Effector CD8-positive, alpha-beta T cell (primary cell): ENCODE measurements at regions not wholly inside any gene's neighbourhood (a gene's known extent, or its start where the extent isn't known, plus 50 kb on each side); places are given as distances from the start of the nearest gene placed in this dataset.

Experiments used
- DNase-seq: peaks from one replicate; lab custom pipeline; 2025; lab: John Stamatoyannopoulos, UW

DNA sequence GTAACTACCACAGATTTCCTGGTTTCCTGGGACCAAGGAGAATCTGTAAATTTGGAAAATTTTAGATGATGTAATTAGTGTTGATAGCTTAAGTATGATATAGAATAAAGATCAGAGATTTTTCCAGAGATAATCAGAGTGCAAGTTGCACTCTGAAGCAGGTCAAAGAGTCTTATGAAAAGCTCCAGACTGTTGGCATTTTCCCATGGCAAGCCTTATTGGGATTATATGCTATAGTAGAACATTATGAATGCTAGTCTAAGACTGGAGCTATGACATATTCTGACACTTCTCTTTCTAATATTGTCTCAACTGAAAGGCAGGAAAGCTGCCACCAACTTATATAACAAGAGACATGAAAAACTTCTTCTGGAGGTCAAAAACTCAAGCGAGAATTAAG, 1638.3 kb upstream of the LRRTM1 start:
- no peak for DNase-seq

DNA sequence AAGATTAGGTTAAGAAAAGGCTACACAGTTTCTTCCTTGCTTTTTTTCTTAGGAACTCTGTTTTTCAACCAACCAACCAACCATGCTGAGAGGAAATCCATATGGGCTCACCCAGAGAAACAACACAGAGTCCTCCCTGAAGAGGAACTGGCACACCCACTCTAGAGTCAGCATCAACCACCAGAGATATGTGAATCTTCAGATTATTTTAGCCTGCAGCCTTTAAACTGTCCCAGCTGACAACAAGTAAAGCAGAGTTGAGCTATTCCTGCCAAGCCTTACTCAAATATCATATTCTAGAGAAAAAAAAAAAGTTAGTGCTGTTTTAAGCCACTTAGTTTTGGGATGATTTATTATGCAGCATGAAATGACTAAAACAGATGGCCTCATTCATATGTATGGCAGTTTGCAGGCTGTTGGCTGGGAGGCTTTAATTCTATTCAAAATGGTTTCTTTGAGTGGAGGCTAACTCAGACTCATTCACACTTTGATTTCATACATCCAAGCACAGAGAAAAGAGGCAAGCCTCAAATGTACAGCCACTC, 1637.7 kb upstream of the LRRTM1 start:
- no peak for DNase-seq

DNA sequence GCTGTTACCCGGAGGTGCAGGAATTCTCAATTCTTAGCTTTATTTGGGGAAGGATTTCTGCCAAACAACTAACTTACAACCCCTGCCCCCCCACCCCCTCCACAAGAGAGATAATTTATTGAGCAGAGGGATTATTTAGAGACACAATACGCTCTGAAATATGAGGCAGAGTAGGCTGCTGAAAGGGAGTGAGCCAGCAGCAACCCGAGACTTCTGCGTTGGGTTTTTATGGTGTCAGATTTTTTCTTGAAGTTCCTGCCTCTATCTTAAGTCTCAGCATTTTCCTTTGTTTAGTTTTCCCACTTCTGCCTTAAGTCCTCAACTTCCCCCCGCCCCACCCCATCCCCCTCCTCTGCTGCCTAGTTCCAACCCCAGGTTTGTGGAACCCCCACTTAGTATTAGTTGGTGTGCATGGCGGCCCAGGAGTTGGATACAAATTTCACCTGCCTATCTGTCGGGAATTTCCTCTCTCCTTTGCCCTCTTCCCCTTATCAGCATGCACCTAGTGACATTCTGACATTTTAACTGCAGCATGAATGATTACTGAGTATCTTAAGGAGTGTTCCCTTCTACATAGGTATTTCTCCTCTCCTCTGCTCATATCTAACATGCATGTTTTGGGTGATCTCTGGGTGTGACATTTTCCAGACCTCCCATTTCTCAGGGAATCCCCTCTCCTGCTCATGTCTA, 1635.9 kb upstream of the LRRTM1 start:
- no peak for DNase-seq

DNA sequence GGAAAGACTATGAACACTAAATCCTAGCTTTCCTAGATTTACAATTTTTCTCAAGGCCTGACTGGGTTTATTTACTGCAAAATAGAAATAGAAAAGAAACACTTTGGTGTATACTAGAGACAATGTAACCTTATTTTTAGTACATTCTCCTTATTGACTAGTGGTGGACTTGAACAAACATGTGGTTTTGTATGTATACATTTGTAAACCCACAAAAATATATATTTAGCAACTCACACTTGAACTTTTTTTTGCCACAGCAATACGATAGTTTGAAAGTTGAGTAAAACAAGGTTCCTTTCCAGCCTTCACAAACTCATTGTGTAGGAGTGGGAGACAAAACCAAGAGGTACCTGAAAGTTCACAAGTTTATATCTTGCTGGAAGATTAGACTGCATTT, 1633.4 kb upstream of the LRRTM1 start:
- no peak for DNase-seq

DNA sequence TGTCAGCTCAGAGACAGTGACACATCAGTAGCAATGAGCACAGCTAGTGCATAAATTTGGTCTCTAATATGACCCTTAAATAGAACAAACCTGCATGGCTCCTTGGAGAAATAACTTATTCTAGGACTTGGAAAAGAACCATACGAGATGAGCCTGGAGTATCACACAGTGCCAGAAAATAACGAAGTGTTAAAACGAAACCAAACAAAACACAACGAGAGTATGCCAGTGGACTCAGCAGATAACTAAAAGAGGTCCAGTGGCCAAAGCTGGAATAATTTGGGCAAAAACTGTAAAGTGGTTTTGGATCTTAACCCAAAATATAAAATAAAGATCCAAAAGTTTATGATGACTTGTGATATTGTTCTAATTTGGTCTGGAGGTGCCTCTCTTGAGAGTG, 1599.0 kb upstream of the LRRTM1 start:
- DNase-seq = no peak

DNA sequence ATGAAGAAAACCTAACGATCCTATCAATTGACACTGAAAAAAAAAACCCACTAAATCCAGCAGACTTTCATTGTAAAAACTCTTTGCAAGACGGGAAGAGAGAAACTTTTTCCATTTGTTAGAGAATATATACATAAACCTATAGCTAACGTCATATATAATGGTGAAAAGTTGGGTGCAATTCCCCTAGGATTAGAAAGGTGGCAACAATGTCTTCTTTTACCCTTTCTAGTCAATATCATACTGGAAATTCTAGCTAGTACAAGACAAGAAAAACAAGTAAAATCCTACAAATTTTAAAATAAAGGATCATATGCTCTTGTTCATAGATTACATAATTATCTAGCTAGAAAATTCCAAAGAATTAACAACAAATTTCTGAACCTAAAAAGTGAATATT, 1596.5 kb upstream of the LRRTM1 start:
- DNase-seq = no peak

DNA sequence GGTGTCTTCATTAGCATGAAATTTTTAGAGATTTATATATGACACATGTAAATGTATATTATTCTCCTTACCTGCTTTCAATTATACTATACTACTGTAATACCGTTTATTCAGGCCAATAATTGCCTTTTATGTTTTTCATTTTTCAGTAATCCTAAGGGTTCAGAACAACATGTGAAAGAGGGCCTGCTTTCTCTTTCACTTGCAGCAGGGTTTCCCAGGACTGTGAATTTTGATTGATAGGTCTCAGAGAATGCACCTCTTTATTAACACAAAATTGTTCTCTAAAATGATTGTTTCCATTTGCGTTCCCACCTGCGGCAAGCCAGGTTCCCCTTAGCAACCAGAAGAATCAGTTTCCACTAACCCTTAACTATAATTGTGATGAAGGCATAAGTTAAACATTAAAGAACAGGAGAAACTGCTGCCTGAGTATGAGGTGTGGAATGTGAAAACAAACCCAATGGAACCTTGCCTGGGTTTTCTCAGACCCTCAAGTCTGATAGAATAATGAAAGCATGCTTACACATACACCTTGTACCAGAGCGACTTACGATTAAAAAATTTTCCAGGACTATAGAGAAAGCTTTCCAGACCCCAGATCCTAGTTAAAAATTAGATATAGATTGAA, 1591.2 kb upstream of the LRRTM1 start:
- DNase-seq = no peak

DNA sequence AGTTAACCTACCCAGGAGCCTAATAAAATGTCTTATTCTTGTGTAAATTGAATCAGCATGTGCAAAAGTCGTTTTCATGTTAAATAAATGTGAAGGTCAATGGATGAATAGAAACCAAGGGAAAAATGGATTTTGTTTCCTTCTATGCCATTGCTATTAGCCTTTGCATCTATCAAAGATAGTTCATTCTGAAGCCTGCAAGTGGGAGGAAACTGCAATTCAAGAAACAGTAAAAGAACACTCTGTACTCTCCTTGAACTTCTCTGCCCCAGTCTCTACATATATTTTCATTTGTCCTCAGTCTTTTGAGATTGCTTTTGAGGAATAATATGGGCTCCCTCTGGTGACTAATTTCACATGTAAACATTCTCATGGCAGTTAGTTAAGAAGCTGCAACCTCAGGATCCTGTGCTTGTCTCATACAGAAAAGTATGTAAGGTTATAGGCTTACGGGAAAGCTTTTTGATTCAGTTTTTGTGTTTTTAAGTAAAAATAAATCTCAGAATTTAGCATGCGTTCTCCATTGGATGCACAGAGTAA, 1590.0 kb upstream of the LRRTM1 start:
- no peak for DNase-seq

DNA sequence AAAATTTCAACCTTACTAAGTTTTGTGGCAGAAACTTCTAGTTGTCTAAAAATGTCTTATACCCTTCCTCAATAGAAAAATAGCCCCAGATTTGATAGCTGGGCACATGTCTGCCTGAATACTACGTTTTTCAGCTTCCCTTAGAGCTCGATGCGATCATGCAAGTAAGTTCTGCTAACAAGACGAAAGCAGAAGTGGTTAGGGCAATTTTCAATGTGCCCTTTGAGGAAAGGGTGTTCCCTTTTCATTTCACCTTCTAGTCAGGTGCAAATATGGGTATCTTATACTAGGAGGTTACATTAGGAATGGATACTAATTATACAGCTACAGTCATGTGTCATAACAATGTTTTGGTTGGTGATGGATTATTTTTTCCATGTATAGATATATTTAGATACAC, 1572.1 kb upstream of the LRRTM1 start:
- no peak for DNase-seq

DNA sequence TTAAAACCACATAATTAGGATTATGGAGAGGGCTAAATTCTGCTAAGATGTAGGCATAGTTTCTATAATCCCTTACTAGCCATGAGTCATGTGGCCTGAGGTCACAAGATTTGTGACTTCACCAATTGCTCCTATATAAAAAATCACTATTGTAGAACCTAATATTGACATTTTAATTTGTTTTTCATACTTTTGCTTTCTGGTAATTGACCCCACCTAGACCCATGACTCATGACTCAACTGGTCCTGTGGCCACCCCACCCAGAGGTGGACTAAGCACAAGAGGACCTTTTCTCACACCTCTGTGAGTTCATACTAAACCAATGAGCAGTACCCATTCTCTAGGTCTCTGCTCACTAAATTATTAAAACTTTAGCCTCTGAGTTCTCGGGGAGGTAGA, 1567.5 kb upstream of the LRRTM1 start:
- DNase-seq = no peak

DNA sequence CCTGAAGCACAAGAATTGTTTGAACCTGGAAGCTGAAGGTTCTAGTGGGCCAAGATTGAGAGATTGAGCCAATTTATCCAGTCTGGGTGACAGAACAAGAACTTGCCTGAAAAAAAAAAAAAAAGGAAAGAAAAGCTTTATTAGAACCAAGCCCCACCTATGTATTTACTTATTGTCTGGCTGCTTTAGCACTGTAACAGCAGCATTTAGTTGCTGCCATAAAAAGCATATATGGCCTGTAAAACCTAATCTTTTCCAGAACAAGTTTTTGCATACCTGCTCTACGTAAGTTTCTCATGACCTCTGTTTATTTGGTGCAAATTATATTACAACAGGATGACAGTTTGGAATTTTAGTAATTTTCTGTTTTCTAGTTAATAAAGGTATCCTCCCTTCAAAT, 1565.6 kb upstream of the LRRTM1 start:
- DNase-seq = no peak

DNA sequence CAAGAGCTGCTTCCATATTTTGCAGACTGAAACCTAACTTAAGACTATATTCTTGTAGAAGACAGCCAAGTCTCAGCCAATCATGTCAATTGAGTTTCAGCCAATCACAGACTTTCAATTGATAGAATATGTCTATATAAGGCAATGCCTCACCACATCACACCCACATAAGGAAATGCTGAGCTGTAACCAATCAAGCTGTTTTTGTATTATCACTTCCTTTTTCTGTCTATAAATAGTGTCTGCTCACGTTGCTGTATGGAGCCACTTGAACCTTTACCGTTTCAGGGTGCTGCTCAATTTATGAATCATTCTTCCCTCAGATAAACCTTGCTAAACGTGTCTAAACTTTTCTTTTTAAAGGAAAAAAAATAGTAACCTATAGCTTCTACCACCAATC, 1554.4 kb upstream of the LRRTM1 start:
- DNase-seq = no peak

DNA sequence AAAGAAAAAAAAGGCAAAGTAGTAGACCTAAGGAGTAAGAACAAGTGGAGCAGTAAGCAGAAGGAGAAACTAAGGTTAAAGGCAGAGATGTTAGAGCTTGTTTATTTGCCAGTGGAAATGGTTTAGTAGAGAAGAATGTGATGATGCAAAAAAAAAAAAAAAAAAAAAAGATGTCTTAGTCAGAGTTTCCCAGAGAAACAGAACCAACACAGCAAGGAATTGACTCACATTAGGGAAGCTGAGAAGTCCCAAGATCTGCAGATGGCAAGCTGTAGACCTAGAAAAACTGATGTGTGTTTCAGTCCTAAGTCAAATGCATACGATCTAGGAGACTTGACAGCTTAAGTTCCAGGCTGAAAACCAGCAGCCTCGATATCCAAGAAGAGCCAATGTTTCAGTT, 1548.8 kb upstream of the LRRTM1 start:
- DNase-seq = no peak

DNA sequence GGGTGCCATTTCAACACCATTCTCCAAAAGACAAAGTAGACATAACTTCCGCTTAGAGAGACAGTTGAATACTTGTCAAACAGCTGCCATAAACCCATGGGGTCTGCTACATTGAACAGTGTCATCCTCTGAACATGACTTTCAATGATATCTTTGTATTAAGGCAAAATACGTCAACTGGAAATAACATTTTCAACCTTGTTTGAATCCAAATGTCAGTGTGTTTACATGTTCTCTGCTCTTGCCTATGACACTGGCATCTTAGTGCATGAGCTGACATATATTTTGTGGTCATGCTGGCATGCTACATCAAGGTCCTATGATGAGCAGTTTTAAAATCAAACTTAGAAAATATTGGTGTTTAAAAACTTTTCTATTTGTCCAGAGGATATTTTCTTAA, 1548.1 kb upstream of the LRRTM1 start:
- no peak for DNase-seq

DNA sequence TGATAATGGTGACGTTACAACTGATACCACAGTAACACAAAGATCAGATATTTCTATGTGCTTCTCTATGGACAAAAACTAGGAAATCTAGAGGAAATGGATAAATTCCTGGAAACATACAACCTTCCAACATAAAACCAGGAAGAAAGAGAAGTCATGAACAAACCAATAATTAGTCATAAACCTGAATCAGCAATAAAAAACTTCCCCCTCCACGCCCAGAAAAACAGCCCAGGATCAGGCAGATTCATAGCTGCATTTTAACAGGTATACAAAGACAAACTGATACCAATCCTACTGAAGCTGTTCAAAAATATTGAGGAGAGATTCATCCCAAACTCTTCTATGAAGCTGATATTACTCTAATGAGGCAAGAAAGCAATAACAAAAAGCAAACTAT, 1535.2 kb upstream of the LRRTM1 start:
- DNase-seq = no peak

DNA sequence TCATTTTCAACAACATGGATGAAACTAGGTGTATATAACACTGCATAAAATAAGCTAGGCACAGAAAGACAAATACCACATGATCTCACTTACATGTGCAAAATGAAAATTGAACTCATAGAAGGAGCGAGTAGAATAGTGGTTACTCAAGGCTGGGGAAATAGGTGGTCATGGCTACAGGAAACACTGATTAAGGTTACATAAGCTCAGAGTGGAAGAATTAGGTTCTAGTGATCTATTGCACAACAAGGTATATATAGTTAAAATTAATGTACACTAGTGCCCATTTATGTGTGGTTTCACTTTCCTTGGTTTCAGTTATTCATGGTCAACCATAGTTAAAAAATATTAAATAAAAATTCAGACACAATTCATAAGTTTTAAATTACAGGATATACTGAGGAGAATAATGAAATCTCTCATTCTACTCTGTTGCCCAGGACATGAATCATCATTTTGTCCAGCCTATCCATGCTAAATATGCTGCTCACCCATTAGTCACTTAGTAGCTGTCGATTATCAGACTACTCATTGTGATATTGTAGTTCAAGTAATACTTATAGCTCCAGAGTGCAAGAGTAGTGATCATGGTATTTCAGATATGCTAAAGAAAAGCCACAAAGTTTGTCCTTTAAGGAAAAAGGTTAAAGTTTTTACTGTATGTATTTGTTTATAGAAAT, 1530.9 kb upstream of the LRRTM1 start:
- DNase-seq = no peak

DNA sequence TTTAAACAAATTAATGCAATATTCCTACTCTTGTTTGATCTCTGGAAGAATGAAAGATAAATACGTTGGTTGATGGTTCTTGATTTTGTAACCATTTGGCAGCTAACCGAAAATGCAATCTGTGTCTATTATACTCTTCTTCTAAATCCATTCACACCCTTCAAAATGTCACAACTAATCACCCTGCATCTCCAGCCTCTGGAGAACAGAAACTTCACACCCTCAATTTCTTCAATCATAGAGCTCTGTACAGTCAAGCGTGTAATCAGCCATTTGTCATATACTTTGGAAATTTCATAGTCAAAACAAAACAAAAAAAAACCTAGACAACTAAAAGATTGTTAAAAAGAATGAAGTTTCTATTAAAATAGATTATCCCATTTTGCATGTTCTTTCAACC, 1482.3 kb upstream of the LRRTM1 start:
- DNase-seq = no peak

DNA sequence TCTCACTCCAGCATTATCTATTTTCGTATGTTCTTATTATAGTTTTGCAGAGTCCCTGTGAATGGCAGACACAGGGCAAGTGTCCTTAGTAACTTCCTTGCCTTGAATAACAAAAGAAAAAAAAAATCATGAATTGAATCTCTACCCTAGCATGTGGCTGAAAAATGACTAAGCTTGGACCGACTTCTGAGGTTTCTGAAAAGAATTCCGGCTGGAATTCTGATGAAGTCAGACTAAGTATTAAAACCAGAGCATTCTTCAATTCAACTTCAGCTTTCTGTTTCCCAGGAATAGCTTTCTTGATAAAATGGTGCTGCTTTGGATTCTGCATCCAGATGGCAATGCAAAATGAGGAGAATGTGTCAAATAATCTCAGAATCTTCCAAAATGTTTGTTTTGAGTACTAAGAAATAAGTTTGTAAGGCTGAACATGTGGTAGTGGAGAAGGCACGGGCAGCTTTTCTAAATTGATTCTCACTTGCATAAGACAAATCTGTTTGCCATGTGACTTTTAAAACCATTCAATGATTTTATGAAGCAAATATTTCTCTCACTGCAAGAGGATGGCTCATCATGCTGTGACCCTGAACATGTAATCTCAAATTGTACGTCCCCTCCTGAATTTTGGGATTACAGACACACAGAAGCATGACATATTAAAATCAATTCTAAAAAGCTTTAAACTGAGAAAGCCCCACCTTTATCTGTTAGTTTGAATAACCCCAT, 1462.8 kb upstream of the LRRTM1 start:
- no peak for DNase-seq

DNA sequence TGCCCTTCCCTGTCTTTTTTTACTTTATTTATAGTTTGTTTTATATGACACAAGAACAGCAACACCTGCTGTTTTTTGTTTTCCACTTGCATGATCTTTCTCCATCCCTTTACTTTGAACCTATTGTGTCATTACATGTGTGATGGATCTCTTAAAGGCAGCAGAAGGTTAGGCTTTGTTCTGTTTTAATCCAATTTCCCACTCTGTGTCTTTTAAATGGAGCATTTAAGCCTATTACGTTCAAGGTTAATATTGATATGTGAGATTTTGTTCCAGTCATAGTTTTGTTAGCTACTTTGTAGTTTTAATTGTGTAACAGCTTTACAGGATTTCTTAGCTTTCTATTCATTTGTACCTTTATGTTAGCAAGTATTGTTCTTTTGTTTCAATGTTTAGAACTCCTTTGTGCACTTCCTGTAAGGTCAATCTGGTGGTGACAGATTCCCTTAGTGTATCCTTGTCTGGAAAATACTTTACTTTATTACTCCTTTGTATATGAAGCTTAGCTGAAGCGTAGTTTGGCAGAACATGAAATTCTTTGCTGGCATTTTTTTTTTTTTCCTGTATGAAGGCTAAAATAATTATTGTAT, 1443.0 kb upstream of the LRRTM1 start:
- DNase-seq = no peak

DNA sequence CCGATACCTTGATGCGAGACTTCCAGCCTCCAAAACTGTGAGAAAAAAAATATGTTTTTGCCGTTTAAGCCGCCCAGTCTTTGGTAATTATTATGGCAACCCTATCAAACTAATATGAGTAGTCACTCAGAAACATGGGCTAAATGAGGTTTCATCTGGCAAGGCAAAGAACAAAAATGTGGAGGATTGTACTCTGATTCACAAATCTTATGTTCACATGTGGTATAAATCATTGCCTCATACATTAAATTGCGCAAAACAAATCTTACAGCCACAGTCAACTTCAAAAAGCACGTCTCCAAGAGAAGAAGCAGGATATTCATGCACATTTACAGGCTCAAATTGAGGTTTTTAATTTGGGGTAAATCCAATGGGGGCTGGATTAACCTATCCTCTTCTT, 1435.4 kb upstream of the LRRTM1 start:
- DNase-seq = no peak

DNA sequence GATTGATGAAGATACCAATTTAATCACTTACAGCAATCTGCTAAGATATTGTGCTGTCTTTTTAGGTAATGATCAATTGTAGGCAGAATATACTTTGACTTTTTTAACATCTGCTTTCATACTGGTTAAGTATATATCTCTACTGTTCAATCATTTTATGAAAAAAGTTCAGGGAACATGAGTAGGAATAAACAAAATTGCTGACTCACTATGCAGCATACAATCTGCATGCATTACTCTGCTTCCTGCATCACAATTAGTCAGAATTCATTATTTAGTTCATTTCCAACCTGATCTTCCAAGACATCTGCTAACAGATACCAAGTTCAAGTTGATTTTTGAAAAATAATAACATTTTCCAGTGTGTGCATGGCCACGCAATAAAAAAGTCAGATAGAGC, 1430.4 kb upstream of the LRRTM1 start:
- no peak for DNase-seq

DNA sequence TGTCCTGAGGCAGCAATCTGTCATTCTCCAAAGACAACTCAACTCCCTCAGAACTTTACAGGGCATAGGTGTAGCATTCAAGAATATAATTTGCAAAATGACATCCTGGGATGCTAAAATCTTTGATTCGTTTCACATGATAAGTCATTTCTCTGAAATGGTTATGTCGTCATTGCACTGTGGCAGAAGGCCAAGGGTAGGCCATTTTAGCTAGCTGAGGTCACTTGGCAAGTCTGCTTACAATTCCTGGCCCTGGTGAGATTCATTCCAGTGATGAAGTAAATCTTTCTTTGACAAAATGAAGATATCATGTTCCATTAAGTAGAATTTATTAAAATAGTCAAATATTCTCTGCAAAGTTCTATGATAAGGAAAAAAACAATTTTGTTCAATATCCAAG, 1410.3 kb upstream of the LRRTM1 start:
- no peak for DNase-seq
